Body of pancreas (tissue), 4 donors: ENCODE measurements at regions not wholly inside any gene's neighbourhood (a gene's known extent, or its start where the extent isn't known, plus 50 kb on each side); places are given as distances from the start of the nearest gene placed in this dataset.

ENCODE experiments used
- POLR2A ChIP-seq, 3 donors: fragments of 450-650 bp; IDR thresholded peaks; one replicate each; pipeline ENCODE4 v1.6.1; 2016; ENCODE audit warnings: antibody characterized with exemption in 3 of 3, mild to moderate bottlenecking in 2 of 3
- TF ChIP-seq, protein P1 (sequence below), 7 experiments: fragments of 450-650 bp in 4 of 7; fragments of 200-600 bp in 3 of 7; sonication (generic) in 3 of 7; IDR thresholded peaks; one replicate each; pipeline ENCODE4 v1.5.1; 2016 to 2019; ENCODE audit warnings: antibody characterized with exemption in 7 of 7

DNA sequence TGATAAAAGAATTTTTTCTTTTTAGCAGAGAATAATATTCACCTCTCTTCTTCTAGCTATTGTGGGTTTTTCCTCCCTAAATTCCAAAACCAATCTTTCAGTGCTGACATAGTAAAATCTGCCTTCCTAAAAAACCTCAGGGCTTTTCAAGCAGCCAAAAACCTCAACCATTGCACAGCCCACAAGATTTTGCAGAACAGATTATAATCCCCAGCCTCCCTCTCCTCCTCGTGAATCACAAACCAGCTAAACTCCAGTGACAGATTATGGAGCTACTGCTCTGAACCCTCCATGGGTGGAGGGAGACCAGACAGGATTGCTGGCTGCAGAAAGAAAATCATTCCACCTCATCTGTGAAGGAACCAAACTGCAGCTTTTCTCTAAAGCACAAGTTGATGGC, 341.6 kb downstream of the SOX9 start:
- TF ChIP-seq, protein P1, sequence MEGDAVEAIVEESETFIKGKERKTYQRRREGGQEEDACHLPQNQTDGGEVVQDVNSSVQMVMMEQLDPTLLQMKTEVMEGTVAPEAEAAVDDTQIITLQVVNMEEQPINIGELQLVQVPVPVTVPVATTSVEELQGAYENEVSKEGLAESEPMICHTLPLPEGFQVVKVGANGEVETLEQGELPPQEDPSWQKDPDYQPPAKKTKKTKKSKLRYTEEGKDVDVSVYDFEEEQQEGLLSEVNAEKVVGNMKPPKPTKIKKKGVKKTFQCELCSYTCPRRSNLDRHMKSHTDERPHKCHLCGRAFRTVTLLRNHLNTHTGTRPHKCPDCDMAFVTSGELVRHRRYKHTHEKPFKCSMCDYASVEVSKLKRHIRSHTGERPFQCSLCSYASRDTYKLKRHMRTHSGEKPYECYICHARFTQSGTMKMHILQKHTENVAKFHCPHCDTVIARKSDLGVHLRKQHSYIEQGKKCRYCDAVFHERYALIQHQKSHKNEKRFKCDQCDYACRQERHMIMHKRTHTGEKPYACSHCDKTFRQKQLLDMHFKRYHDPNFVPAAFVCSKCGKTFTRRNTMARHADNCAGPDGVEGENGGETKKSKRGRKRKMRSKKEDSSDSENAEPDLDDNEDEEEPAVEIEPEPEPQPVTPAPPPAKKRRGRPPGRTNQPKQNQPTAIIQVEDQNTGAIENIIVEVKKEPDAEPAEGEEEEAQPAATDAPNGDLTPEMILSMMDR (IDR thresholded peaks at IDR 0.05) = no peak
- no peak for TF ChIP-seq POLR2A (IDR thresholded peaks at IDR 0.05)
